ENCODE measurements at regions not wholly inside any gene's neighbourhood (a gene's known extent, or its start where the extent isn't known, plus 50 kb on each side); places are given as distances from the start of the nearest gene placed in this dataset.

DNA sequence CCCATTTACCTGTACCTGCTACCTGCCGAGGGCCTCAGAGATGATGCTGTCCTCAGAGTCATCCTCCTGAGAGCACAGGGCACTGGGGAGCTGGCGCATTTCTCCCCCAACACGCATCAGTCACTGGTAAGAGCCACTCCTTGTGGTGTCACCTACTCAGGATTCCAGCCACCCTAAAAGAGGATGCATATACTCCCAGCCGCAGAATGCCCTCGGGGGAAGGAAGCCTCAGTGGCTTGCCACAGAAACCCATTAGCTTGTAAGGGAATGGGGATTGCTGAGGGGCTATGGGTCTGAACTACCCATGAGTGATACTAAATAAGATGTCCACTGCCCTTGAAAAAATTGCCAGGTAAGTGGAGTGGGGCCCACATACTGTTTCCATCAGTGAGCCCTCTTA lies 279.2 kb downstream of the WDR11 start:
- Histone ChIP-seq H3K27me3 (ENCODE audit: low read length) (no peaks in the 10 kb centered on the region), H3K9me3 (ENCODE audit: insufficient read depth, low read length) (no peaks in the 10 kb centered on the region), H4K20me1 (ENCODE audit: low read depth, low read length) (no peaks in the 10 kb centered on the region), H3K4me2 (ENCODE audit: low read depth, low read length, poor library complexity, severe bottlenecking) (no peak overlapping the region), H3K9ac (ENCODE audit: low read length) (no peak overlapping the region), H3K27ac (ENCODE audit: low read depth, low read length) (no peak overlapping the region), H3K36me3 (ENCODE audit: low read length) (no peaks in the 10 kb centered on the region), H3K4me3 (ENCODE audit: insufficient read depth, low read length, poor library complexity, severe bottlenecking) (no peak overlapping the region), H3K79me2 (ENCODE audit: insufficient read depth, low read length) (no peaks in the 10 kb centered on the region), H3K9me2 (replicated peaks; ENCODE audit: insufficient read depth, low read length) (no peaks in the 10 kb centered on the region), H3F3A (ENCODE audit: insufficient read depth) (no peaks in the 10 kb centered on the region), H2AFZ (ENCODE audit: low read depth, low read length, severe bottlenecking) (no peak overlapping the region)
- no peak for TF ChIP-seq EZH2phosphoT487 (conservative IDR thresholded peaks at IDR 0.05; ENCODE audit: low read length)
- TF ChIP-seq, protein P1, sequence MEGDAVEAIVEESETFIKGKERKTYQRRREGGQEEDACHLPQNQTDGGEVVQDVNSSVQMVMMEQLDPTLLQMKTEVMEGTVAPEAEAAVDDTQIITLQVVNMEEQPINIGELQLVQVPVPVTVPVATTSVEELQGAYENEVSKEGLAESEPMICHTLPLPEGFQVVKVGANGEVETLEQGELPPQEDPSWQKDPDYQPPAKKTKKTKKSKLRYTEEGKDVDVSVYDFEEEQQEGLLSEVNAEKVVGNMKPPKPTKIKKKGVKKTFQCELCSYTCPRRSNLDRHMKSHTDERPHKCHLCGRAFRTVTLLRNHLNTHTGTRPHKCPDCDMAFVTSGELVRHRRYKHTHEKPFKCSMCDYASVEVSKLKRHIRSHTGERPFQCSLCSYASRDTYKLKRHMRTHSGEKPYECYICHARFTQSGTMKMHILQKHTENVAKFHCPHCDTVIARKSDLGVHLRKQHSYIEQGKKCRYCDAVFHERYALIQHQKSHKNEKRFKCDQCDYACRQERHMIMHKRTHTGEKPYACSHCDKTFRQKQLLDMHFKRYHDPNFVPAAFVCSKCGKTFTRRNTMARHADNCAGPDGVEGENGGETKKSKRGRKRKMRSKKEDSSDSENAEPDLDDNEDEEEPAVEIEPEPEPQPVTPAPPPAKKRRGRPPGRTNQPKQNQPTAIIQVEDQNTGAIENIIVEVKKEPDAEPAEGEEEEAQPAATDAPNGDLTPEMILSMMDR (IDR thresholded peaks at IDR 0.05; ENCODE audit: insufficient read depth, low read length, poor library complexity, severe bottlenecking): no peak

DNA sequence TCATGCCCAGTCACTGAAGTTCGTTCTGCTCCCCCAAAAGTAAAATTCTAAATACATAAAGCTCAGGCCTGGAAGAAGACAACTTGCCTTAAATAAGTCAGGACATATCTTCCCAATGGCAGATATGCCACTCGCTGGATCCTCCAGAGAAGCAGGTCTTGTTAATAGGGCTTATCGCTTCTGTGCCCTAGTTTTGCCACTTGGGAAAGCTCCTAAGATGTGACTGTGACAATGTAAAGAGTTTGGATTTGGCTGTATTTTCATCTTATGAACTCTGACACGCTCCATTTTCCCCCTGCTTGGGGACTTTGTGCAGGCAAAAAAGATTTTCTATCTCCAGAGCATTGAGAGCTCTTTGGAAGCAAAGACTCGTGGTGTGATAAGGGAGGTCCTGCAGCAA lies 279.9 kb downstream of the WDR11 start:
- H4K20me1 ChIP-seq (ENCODE audit: low read depth, low read length): no peaks in the 10 kb centered on the region
- no peak overlapping the region for H2AFZ ChIP-seq (ENCODE audit: low read depth, low read length, severe bottlenecking)
- H3K9ac ChIP-seq (ENCODE audit: low read length): no peak overlapping the region
- H3K36me3 ChIP-seq (ENCODE audit: low read length): no peaks in the 10 kb centered on the region
- H3F3A ChIP-seq (ENCODE audit: insufficient read depth): no peaks in the 10 kb centered on the region
- no peaks in the 10 kb centered on the region for H3K9me2 ChIP-seq (replicated peaks; ENCODE audit: insufficient read depth, low read length)
- H3K9me3 ChIP-seq (ENCODE audit: insufficient read depth, low read length): no peaks in the 10 kb centered on the region
- H3K27me3 ChIP-seq (ENCODE audit: low read length): no peaks in the 10 kb centered on the region
- no peak for TF ChIP-seq EZH2phosphoT487 (conservative IDR thresholded peaks at IDR 0.05; ENCODE audit: low read length)
- TF ChIP-seq, protein P1 (IDR thresholded peaks at IDR 0.05; ENCODE audit: insufficient read depth, low read length, poor library complexity, severe bottlenecking): no peak
- H3K4me2 ChIP-seq (ENCODE audit: low read depth, low read length, poor library complexity, severe bottlenecking): no peak overlapping the region
- no peak overlapping the region for H3K4me3 ChIP-seq (ENCODE audit: insufficient read depth, low read length, poor library complexity, severe bottlenecking)
- H3K79me2 ChIP-seq (ENCODE audit: insufficient read depth, low read length): no peaks in the 10 kb centered on the region
- no peak overlapping the region for H3K27ac ChIP-seq (ENCODE audit: low read depth, low read length)

DNA sequence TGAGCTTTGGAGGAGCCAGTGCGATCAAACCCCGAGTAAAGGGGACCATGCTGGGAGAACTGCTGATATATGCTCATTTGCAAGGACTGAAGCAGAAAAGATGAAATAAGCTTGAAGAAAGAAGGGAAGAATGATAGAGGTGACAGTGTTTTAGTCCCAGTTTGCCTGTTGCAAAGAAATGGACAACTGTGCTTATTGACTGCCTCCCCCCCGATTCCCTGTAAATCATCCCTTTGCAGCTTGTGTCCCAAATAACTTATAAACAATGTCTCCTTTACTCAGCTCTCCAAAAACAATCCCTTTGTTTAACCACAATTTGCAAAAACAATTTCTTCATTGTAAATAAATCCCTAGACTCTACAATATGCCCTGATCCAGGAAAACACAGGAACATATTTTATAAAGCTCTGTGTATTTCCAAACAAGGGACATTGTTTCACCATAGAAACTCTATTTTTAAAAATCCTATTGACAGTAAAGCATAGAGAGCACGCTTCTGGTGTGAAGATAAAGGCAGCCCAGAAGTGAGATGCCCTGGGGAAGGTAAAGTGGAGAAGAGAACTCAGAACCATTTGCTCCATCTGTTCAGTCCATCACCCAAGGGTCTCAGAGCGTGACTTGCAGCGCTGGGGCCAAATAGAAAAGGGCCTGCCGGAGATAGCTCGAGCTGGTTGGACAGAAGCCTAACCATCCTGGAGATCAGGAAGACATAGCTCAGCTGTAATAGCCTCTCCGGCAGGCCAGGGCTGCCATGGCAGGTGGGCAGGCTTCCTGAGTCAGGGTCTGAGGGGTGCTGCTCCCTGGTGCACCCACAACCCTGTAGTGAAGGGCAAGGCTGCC lies 280.5 kb downstream of the WDR11 start:
- H3K36me3 ChIP-seq (ENCODE audit: low read length): no peaks in the 10 kb centered on the region
- no peak overlapping the region for H3K9ac ChIP-seq (ENCODE audit: low read length)
- no peak overlapping the region for H3K4me3 ChIP-seq (ENCODE audit: insufficient read depth, low read length, poor library complexity, severe bottlenecking)
- H3K27me3 ChIP-seq (ENCODE audit: low read length): no peaks in the 10 kb centered on the region
- no peaks in the 10 kb centered on the region for H4K20me1 ChIP-seq (ENCODE audit: low read depth, low read length)
- H3K9me3 ChIP-seq (ENCODE audit: insufficient read depth, low read length): no peaks in the 10 kb centered on the region
- no peaks in the 10 kb centered on the region for H3K79me2 ChIP-seq (ENCODE audit: insufficient read depth, low read length)
- no peaks in the 10 kb centered on the region for H3K9me2 ChIP-seq (replicated peaks; ENCODE audit: insufficient read depth, low read length)
- no peak overlapping the region for H3K4me2 ChIP-seq (ENCODE audit: low read depth, low read length, poor library complexity, severe bottlenecking)
- H3K27ac ChIP-seq (ENCODE audit: low read depth, low read length): no peak overlapping the region
- TF ChIP-seq EZH2phosphoT487 (conservative IDR thresholded peaks at IDR 0.05; ENCODE audit: low read length): no peak
- TF ChIP-seq, protein P1 (IDR thresholded peaks at IDR 0.05; ENCODE audit: insufficient read depth, low read length, poor library complexity, severe bottlenecking): no peak
- H2AFZ ChIP-seq (ENCODE audit: low read depth, low read length, severe bottlenecking): no peak overlapping the region
- no peaks in the 10 kb centered on the region for H3F3A ChIP-seq (ENCODE audit: insufficient read depth)
